B cell (primary cell): ENCODE measurements at regions not wholly inside any gene's neighbourhood (a gene's known extent, or its start where the extent isn't known, plus 50 kb on each side); places are given as distances from the start of the nearest gene placed in this dataset.

ENCODE experiments used
- ATAC-seq: fragments of 200-7000 bp; cut with Tn5 transposase; one replicate; pipeline ENCODE4 v1.10.0; 2021; ENCODE audit warnings: low read depth, mild to moderate bottlenecking, moderate number of reproducible peaks, moderate library complexity
- CTCF ChIA-PET: fragments of 350-600 bp; sonication (Branson Sonifier 250); formaldehyde crosslinking; loops from one replicate; lab custom pipeline; 2021; ENCODE audit warnings: antibody characterized with exemption, inconsistent platforms; lab: Charles Lee
- POLR2A ChIA-PET: fragments of 350-600 bp; sonication (Branson Sonifier 250); formaldehyde crosslinking; loops from one replicate; lab custom pipeline; 2021; ENCODE audit warnings: antibody characterized with exemption; lab: Charles Lee
- DNase-seq: peaks from one replicate; pipeline ENCODE4 v3.0.0; 2013
- H2AFZ ChIP-seq: 2 replicates; pipeline ENCODE4 v1.6.1; 2012; ENCODE audit warnings: mild to moderate bottlenecking, low read depth, low read length; ENCODE audit not compliant: insufficient read depth, poor library complexity, severe bottlenecking
- H3K27ac ChIP-seq, 2 donors: 1 replicate in 1 of 2; 2 replicates in 1 of 2; pipeline ENCODE4 v1.5.1; 2012 to 2013; ENCODE audit warnings: low read length in 2 of 2, mild to moderate bottlenecking in 2 of 2, moderate library complexity in 1 of 2
- H3K27me3 ChIP-seq, 4 experiments: fragments of 200-600 bp in 1 of 4; sonication (generic) in 1 of 4; replicated peaks in 1 of 4; 1 replicate in 2 of 4; 2 replicates in 2 of 4; pipeline versions ENCODE4 v1.6.1 to v1.7.0; 2013 to 2016; ENCODE audit warnings: low read length in 3 of 4, mild to moderate bottlenecking in 2 of 4, mixed read lengths in 1 of 4, moderate library complexity in 1 of 4; ENCODE audit not compliant: insufficient read depth in 4 of 4, control insufficient read depth in 3 of 4; ENCODE audit errors: control extremely low read depth in 1 of 4
- H3K36me3 ChIP-seq, 2 experiments: replicated peaks in 1 of 2; 1 replicate in 1 of 2; 2 replicates in 1 of 2; pipeline versions ENCODE4 v1.6.1 to v1.7.1; 2013; ENCODE audit warnings: low read length in 1 of 2; ENCODE audit not compliant: insufficient read depth in 2 of 2, control insufficient read depth in 1 of 2; ENCODE audit errors: control extremely low read depth in 1 of 2, extremely low read depth in 1 of 2
- H3K4me1 ChIP-seq, 2 donors: fragments of 200-600 bp in 1 of 2; sonication (generic) in 1 of 2; 1 replicate in 1 of 2; 2 replicates in 1 of 2; pipeline versions ENCODE4 v1.5.1 to v1.6.1; 2013 to 2017; ENCODE audit warnings: low read length in 2 of 2; ENCODE audit not compliant: control insufficient read depth in 2 of 2, insufficient read depth in 2 of 2
- H3K4me2 ChIP-seq: replicated peaks from 2 replicates; pipeline ENCODE3; 2012; ENCODE audit warnings: mild to moderate bottlenecking, low read depth, low read length; ENCODE audit not compliant: poor library complexity, severe bottlenecking
- H3K4me3 ChIP-seq, 5 experiments: fragments of 200-600 bp in 1 of 5; sonication (generic) in 1 of 5; 1 replicate in 3 of 5; 2 replicates in 2 of 5; pipeline versions ENCODE4 v1.5.1 to v1.7.0; 2011 to 2016; ENCODE audit warnings: low read length in 4 of 5, mild to moderate bottlenecking in 4 of 5, low read depth in 2 of 5, control low read depth in 1 of 5, moderate library complexity in 1 of 5; ENCODE audit not compliant: insufficient read depth in 1 of 5; ENCODE audit errors: control extremely low read depth in 1 of 5, extremely low read depth in 1 of 5
- H3K79me2 ChIP-seq: fragments of 200-600 bp; sonication (generic); one replicate; pipeline ENCODE4 v1.6.0; 2016; ENCODE audit warnings: low read length; ENCODE audit not compliant: control insufficient read depth, insufficient read depth
- H3K9ac ChIP-seq: fragments of 200-600 bp; sonication (generic); 2 replicates; pipeline ENCODE4 v1.6.1; 2017; ENCODE audit warnings: mild to moderate bottlenecking, low read length, moderate library complexity
- H3K9me3 ChIP-seq, 3 donors: one replicate each; pipeline versions ENCODE4 v1.6.1 to v1.7.1; 2013; ENCODE audit warnings: low read length in 2 of 3; ENCODE audit not compliant: control insufficient read depth in 2 of 3, insufficient read depth in 1 of 3; ENCODE audit errors: control extremely low read depth in 1 of 3
- H4K20me1 ChIP-seq: 2 replicates; pipeline ENCODE4 v1.6.0; 2012; ENCODE audit warnings: mild to moderate bottlenecking, low read length; ENCODE audit not compliant: insufficient read depth, control insufficient read depth, poor library complexity, severe bottlenecking
- H3K27ac Mint-ChIP-seq: one replicate; pipeline ENCODE4 v1.8.0; 2021; ENCODE audit warnings: mixed read lengths
- H3K27me3 Mint-ChIP-seq: one replicate; pipeline ENCODE4 v1.8.0; 2021; ENCODE audit warnings: mixed read lengths
- H3K4me1 Mint-ChIP-seq: one replicate; pipeline ENCODE4 v1.8.0; 2021; ENCODE audit warnings: mixed read lengths
- H3K4me3 Mint-ChIP-seq: one replicate; pipeline ENCODE4 v1.8.0; 2021; ENCODE audit warnings: mixed read lengths
- H3K9me3 Mint-ChIP-seq: one replicate; pipeline ENCODE4 v1.8.0; 2022; ENCODE audit warnings: mixed read lengths; ENCODE audit not compliant: insufficient read depth
- CTCF ChIP-seq: fragments of 200-600 bp; IDR thresholded peaks from one replicate; pipeline ENCODE4 v1.8.0; 2022; ENCODE audit warnings: antibody characterized with exemption, mild to moderate bottlenecking
- EZH2 ChIP-seq: IDR thresholded peaks from 2 replicates; pipeline ENCODE4 v1.6.1; 2012; ENCODE audit warnings: borderline replicate concordance, low read depth, mild to moderate bottlenecking, moderate library complexity, low read length; ENCODE audit not compliant: insufficient read depth, poor library complexity, severe bottlenecking
- WGBS: methylation state at CpG from one replicate; pipeline ENCODE4 v1.1.5; 2013; ENCODE audit warnings: missing lambda C conversion rate; ENCODE audit not compliant: insufficient coverage; 5-methylcytosine and 5-hydroxymethylcytosine counted together
- intact Hi-C: fragments of 100-400 bp; cut with micrococcal nuclease; formaldehyde crosslinking; loops from one replicate; pipeline ENCODE4 v1.10.0; 2022

GRCh38 chr14:82855912-82856391 is 1322.3 kb upstream of the SEL1L start:
- DNase-seq (no peak), ATAC-seq (no peak)
- POLR2A ChIA-PET = no interaction called here
- H3K27ac ChIP-seq = no peak overlapping the region
- H3K4me1 ChIP-seq = no peaks in the 10 kb centered on the region
- H3K4me2 ChIP-seq = no peak overlapping the region
- no peaks in the 10 kb centered on the region for H3K27me3 Mint-ChIP-seq
- no peaks in the 10 kb centered on the region for H3K9me3 ChIP-seq
- H3K4me3 Mint-ChIP-seq = no peak overlapping the region
- H3K79me2 ChIP-seq = no peaks in the 10 kb centered on the region
- H3K27ac Mint-ChIP-seq = no peak overlapping the region
- H3K9ac ChIP-seq = no peak overlapping the region
- intact Hi-C loops = no loop called here
- H3K27me3 ChIP-seq = no peaks in the 10 kb centered on the region
- no peak overlapping the region for H3K4me3 ChIP-seq
- H3K9me3 Mint-ChIP-seq = no peaks in the 10 kb centered on the region
- WGBS = no CpG with 5 or more reads among the region's 3 CpGs
- TF ChIP-seq CTCF (no peak), EZH2 (no peak)
- H2AFZ ChIP-seq = no peak overlapping the region
- no peaks in the 10 kb centered on the region for H4K20me1 ChIP-seq
- no peaks in the 10 kb centered on the region for H3K36me3 ChIP-seq
- no peaks in the 10 kb centered on the region for H3K4me1 Mint-ChIP-seq
- CTCF ChIA-PET = no interaction called here

- no peak overlapping the region for H3K9ac ChIP-seq
- ChIA-PET POLR2A (no interaction called here), CTCF (no interaction called here)
- ATAC-seq (no peak), DNase-seq (no peak)
- no peaks in the 10 kb centered on the region for H3K79me2 ChIP-seq
- Mint-ChIP-seq H3K27me3 (no peaks in the 10 kb centered on the region), H3K9me3 (peaks cover 9% of the 10 kb centered on the region), H3K4me3 (no peak overlapping the region), H3K4me1 (no peaks in the 10 kb centered on the region), H3K27ac (no peak overlapping the region)
- H3K4me3 ChIP-seq = no peak overlapping the region
- no peaks in the 10 kb centered on the region for H3K27me3 ChIP-seq
- H4K20me1 ChIP-seq = no peaks in the 10 kb centered on the region
- H3K9me3 ChIP-seq = peaks cover 0 to 2% (median 0%) of the 10 kb centered on the region in 3 donors
- WGBS = no CpG with 5 or more reads among the region's 5 CpGs
- no peak overlapping the region for H3K27ac ChIP-seq
- H3K36me3 ChIP-seq = no peaks in the 10 kb centered on the region
- no peaks in the 10 kb centered on the region for H3K4me1 ChIP-seq
- no peak overlapping the region for H2AFZ ChIP-seq
- TF ChIP-seq EZH2 (no peak), CTCF (no peak)
- H3K4me2 ChIP-seq = no peak overlapping the region
- intact Hi-C loops = no loop called here
Measured at GRCh38 chr14:82861313-82861712, 1327.7 kb upstream of the SEL1L start.
